ENCODE measurements at regions not wholly inside any gene's neighbourhood (a gene's known extent, or its start where the extent isn't known, plus 50 kb on each side); places are given as distances from the start of the nearest gene placed in this dataset.

- no peak for TF ChIP-seq JUND (IDR thresholded peaks at IDR 0.05; ENCODE audit: low read depth)
- no peak for DNase-seq (ENCODE audit: low read depth in 1 of 2, low spot score in 1 of 2)
- in situ Hi-C loops (cut with HindIII; ENCODE audit: low pct_unique_long_range_greater_than_20kb, low sequenced_read_pairs) = no loop called here
Measured at GRCh38 chr13:111394211-111394922, 73.9 kb downstream of the TEX29 start.

- no peak for DNase-seq (ENCODE audit: low read depth in 1 of 2, low spot score in 1 of 2)
- no peak for TF ChIP-seq JUND (IDR thresholded peaks at IDR 0.05; ENCODE audit: low read depth)
- in situ Hi-C loops (cut with HindIII; ENCODE audit: low pct_unique_long_range_greater_than_20kb, low sequenced_read_pairs) = no loop called here
Measured at GRCh38 chr13:111395511-111396393, 75.3 kb downstream of the TEX29 start.

GRCh38 chr13:111396457-111396856 is 76.0 kb downstream of the TEX29 start:
- no peak for TF ChIP-seq JUND (IDR thresholded peaks at IDR 0.05; ENCODE audit: low read depth)
- DNase-seq (ENCODE audit: low read depth in 1 of 2, low spot score in 1 of 2) = no peak
- in situ Hi-C loops (cut with HindIII; ENCODE audit: low pct_unique_long_range_greater_than_20kb, low sequenced_read_pairs) = no loop called here

GRCh38 chr13:111397202-111397880 is 76.9 kb downstream of the TEX29 start:
- no peak for DNase-seq (ENCODE audit: low read depth in 1 of 2, low spot score in 1 of 2)
- no peak for TF ChIP-seq JUND (IDR thresholded peaks at IDR 0.05; ENCODE audit: low read depth)
- in situ Hi-C loops (cut with HindIII; ENCODE audit: low pct_unique_long_range_greater_than_20kb, low sequenced_read_pairs) = no loop called here

- no peak for DNase-seq (ENCODE audit: low read depth in 1 of 2, low spot score in 1 of 2)
- in situ Hi-C loops (cut with HindIII; ENCODE audit: low pct_unique_long_range_greater_than_20kb, low sequenced_read_pairs) = no loop called here
- no peak for TF ChIP-seq JUND (IDR thresholded peaks at IDR 0.05; ENCODE audit: low read depth)
Measured at GRCh38 chr13:111398196-111398595, 77.8 kb downstream of the TEX29 start.

GRCh38 chr13:111398715-111399299 is 78.4 kb downstream of the TEX29 start:
- peak in 1 of 2 experiments; percentile 23 for DNase-seq (ENCODE audit: low read depth in 1 of 2, low spot score in 1 of 2)
- in situ Hi-C loops (cut with HindIII; ENCODE audit: low pct_unique_long_range_greater_than_20kb, low sequenced_read_pairs) = no loop called here
- no peak for TF ChIP-seq JUND (IDR thresholded peaks at IDR 0.05; ENCODE audit: low read depth)

- DNase-seq (ENCODE audit: low read depth in 1 of 2, low spot score in 1 of 2) = no peak
- in situ Hi-C loops (cut with HindIII; ENCODE audit: low pct_unique_long_range_greater_than_20kb, low sequenced_read_pairs) = no loop called here
- no peak for TF ChIP-seq JUND (IDR thresholded peaks at IDR 0.05; ENCODE audit: low read depth)
Measured at GRCh38 chr13:111399334-111399733, 78.9 kb downstream of the TEX29 start.

- no peak for TF ChIP-seq JUND (IDR thresholded peaks at IDR 0.05; ENCODE audit: low read depth)
- in situ Hi-C loops (cut with HindIII; ENCODE audit: low pct_unique_long_range_greater_than_20kb, low sequenced_read_pairs) = no loop called here
- DNase-seq (ENCODE audit: low read depth in 1 of 2, low spot score in 1 of 2) = no peak
Measured at GRCh38 chr13:111399776-111400538, 79.5 kb downstream of the TEX29 start.

GRCh38 chr13:111401151-111401550 is 80.7 kb downstream of the TEX29 start:
- no peak for DNase-seq (ENCODE audit: low read depth in 1 of 2, low spot score in 1 of 2)
- in situ Hi-C loops (cut with HindIII; ENCODE audit: low pct_unique_long_range_greater_than_20kb, low sequenced_read_pairs) = no loop called here
- TF ChIP-seq JUND (IDR thresholded peaks at IDR 0.05; ENCODE audit: low read depth) = no peak

GRCh38 chr13:111401755-111402154 is 81.3 kb downstream of the TEX29 start:
- in situ Hi-C loops (cut with HindIII; ENCODE audit: low pct_unique_long_range_greater_than_20kb, low sequenced_read_pairs) = no loop called here
- no peak for TF ChIP-seq JUND (IDR thresholded peaks at IDR 0.05; ENCODE audit: low read depth)
- no peak for DNase-seq (ENCODE audit: low read depth in 1 of 2, low spot score in 1 of 2)

- in situ Hi-C loops (cut with HindIII; ENCODE audit: low pct_unique_long_range_greater_than_20kb, low sequenced_read_pairs) = no loop called here
- no peak for TF ChIP-seq JUND (IDR thresholded peaks at IDR 0.05; ENCODE audit: low read depth)
- DNase-seq (ENCODE audit: low read depth in 1 of 2, low spot score in 1 of 2) = no peak
Measured at GRCh38 chr13:111402441-111402840, 82.0 kb downstream of the TEX29 start.

GRCh38 chr13:111403266-111403665 is 82.8 kb downstream of the TEX29 start:
- no peak for TF ChIP-seq JUND (IDR thresholded peaks at IDR 0.05; ENCODE audit: low read depth)
- in situ Hi-C loops (cut with HindIII; ENCODE audit: low pct_unique_long_range_greater_than_20kb, low sequenced_read_pairs) = no loop called here
- DNase-seq (ENCODE audit: low read depth in 1 of 2, low spot score in 1 of 2) = no peak

Measured in T47D (cell line).